ENCODE measurements at regions not wholly inside any gene's neighbourhood (a gene's known extent, or its start where the extent isn't known, plus 50 kb on each side); places are given as distances from the start of the nearest gene placed in this dataset.
"Not testable (repeated sequence)": the region's sequence is repeated elsewhere in the genome, so short reads cannot be mapped to it uniquely, and the experiment has no call there.

GRCh38 chr5:158473016-158473635 lies 614.2 kb upstream of the CLINT1 start:
- no peak for DNase-seq

DNA sequence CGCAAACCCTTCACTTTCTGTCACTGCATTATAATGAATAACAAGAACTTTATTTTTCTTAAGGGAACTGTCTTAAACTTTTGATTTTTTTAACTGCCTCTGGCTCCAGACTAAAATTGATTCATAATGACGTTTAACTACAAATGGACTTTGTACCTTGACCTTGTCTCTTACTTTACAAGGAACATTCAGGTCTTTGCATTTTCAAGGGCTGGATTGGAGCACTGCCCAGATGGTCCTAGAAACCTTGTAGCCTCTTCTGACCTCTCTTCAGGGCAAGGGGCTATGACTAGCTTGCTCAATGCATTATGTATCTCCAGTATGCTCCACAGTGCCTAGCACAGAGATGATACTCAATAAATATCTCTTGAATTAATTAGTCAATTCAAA lies 612.6 kb upstream of the CLINT1 start:
- DNase-seq = no peak

DNA sequence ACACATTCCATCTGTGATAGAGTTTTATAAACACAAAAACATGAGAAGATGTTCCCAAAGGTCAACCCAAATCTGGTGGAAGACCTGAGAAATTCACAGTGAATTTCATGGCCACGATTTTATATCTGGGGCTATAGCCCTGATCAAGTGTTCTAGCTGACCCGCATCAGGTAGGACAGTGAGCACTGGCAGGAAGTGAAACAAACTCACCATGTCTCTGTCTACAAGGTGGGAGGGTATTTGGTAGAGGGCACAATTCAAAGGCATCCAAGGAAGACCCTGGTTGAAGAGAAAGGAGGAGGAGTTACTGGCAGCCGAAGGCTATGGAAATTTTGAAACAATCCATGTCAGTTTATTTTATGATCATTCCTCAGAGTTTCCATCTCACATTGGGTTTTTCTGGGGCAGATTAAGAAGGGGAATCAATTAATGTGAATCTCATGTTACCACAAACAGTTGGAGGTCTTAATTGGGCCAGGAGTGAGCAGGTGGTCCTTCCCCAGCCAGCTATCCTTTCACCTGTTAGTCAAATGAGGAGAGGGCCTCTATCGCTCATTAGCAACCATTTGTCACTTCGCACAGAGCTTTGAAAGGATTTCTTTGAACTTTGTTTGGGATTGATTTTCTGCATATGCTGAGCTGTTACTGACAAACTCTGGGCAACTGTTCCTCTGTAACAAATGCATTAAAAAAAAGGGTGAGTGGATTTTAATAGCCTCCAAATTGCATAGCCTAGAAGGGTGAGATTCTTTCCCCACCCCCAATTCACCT lies 612.0 kb upstream of the CLINT1 start:
- DNase-seq = no peak

GRCh38 chr5:158468444-158468843 lies 609.5 kb upstream of the CLINT1 start:
- DNase-seq = no peak

DNA sequence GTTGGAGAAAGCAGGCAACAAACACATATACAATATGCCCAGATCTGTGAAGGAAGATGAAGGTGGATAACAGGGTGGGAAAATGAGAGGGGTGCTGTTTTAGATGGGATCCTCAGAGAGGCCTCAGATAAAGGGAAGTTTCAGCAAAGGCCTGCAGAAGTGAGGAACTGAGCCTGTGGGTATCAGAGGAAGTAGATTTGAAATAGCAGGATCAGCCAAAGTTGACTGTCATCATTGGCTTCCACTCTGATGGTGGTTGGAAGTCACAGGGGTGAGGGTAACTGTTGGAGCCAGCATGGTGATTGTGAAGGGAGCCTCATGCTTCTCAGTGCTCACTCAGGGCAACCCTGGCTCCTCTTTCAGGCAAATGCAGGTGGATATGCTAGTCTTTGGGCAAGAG lies 607.2 kb upstream of the CLINT1 start:
- DNase-seq = no peak

GRCh38 chr5:158465086-158465972 lies 606.4 kb upstream of the CLINT1 start:
- no peak for DNase-seq

DNA sequence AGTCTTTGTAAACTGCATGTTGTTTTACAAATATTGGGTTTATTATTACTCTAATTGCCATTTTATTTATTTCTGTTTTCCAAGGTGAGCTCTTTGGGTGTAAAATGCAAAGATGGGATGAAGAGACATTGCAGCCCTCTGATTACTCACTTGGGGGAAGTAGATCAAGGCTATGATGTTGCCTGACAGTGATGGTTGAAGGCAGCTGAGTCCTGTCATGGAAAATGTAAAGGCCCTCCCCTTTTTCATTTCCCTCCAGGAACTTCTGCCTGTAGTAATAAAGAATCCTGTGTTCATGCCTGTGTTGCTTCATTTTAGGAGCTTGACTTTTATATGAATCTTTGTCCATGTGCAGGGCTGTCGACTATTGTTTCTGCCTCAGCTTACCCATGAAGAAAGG lies 605.4 kb upstream of the CLINT1 start:
- DNase-seq = no peak

DNA sequence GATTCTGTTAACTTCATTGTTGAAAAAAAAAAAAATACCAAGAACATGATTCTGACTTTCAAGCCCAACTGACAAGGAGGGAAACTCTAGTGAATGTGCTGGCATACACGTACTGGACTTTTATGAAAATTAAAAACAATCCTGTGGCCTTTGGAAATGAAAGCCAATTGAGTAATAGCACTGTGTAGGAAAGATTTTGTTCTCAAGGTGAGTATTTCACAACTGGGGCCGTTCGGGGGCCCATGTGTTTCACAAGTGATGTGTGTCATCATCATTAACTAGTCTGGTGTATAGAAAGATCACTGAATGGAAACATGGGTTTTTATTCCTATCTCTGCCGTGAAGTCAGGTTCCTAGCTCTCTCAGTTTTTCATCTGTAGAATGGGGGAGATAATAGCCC lies 605.0 kb upstream of the CLINT1 start:
- DNase-seq = no peak

GRCh38 chr5:158463188-158463587 lies 604.2 kb upstream of the CLINT1 start:
- no peak for DNase-seq

DNA sequence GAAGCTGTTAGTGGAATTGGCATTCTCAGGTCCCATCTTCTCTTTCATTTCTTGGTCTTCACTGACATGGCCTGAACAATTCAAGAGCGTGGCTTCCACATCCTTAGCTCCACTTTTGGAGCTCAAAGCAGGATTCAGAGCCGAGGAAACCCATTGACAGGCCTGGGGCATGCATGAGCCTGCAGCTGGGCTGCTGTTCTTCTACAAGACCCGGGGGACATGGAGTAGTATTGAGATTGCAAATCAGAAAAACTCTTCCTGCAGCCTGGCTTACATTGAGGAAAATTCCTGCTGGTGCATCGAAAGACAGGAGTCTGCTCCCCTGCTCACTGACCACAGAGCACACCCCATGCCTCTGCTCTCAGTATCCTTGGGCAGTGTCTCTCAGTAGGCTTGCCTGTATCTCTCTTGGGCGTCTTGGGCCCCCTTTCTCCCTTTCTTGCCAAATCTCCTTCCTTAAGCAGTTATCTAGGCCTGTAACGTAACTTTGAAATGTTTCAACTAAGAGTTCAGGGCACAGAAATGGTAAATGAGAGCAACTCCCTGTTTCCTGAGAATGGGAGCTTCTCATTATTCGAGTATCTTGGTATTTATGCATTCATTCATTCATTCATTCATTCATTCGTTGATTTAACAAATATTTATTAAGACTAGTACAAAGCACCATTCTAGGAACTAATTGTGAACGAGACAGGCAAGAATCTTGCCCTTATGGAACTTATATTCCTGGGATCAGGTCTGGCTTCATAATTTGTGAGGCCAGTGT lies 603.6 kb upstream of the CLINT1 start:
- DNase-seq = no peak

GRCh38 chr5:158461240-158461854 lies 602.4 kb upstream of the CLINT1 start:
- no peak for DNase-seq

DNA sequence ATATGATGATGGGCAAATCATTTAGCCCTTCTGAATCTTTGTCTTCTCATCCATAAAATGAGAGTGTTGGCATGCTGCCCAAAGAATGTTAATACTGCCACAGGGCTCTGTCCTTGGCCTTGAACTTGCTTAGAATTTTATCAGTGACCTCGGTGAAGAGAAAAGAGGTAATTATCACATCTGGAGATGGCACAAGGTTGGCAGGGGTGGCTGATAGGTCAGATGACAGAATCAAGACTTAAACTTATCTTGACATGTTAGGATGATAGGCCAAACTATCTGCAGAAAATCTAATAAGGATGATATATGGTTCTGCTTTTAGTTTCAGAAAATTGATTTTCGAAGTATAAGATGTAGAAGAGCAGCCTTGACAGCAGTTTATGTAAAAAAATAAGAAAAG lies 599.1 kb upstream of the CLINT1 start:
- DNase-seq = no peak

DNA sequence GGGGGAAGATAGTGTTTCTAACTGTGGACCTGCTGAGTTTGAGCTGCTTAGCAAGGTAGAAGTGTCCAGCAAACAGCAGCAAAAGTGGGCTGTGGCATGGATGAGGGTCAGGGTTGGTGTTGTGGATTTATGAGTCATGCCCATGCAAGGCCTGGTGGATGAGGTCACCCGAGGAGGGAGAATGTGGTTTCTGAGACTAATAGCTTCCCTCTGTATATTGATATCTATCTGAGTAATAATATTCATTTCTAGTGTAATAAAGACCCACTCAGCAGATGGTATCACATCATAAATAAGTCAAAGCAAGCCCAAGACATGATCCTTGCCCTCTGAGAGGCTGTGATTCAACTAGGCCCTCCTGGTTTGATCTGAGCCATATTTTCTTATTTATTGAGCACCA lies 597.8 kb upstream of the CLINT1 start:
- no peak for DNase-seq

DNA sequence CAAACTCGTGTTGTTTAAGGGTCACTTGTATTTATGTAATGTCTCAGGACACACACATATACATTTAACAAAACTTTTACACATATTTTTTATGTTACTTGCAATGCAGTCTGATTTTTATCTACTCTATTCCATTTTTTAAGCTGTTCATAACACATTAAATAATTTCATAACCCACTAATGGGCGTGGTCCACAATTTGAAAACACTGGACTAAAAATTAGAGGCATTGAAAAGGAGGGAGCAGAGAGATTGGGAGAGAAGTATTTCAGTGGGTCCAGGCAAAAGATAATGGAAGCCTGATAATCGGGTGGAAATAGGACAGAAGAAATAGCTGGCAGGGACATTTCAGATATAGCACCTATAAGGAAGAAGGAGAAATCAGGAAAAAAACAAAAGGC lies 597.3 kb upstream of the CLINT1 start:
- no peak for DNase-seq

DNA sequence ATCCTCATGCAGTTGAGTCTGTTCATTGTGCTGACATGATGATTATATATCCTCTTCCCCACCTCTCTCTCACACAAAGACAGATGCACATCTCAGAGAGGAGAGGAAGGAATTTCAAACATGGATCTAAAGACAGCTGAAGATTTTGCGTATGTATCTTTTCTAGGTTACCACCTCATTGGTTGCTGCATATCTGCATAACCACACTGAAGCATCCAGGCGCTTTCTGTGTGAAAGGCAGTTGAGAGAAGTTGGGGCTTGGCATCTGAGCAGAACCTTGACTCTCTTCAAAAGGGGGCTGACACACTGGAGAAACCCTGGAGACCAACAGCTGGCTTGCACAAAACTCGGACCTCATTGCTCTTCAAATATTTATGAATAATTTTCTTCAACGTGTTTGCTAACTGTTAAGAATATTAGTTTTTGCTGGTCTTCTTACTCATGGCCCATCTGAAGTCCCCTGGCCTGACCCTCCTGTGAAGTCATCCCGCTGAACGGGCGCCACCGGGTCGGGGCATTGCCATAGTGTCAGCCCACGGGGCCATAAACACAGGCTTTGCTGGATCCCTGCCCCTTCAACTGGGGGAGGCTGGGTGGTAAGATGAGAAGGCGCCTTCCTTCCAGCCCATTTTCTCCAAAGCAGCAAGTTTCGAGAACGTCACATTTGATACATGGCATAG lies 593.2 kb upstream of the CLINT1 start:
- no peak for DNase-seq

- DNase-seq = no peak
These were observed 592.5 kb upstream of the CLINT1 start for GRCh38 chr5:158451203-158451992.

DNA sequence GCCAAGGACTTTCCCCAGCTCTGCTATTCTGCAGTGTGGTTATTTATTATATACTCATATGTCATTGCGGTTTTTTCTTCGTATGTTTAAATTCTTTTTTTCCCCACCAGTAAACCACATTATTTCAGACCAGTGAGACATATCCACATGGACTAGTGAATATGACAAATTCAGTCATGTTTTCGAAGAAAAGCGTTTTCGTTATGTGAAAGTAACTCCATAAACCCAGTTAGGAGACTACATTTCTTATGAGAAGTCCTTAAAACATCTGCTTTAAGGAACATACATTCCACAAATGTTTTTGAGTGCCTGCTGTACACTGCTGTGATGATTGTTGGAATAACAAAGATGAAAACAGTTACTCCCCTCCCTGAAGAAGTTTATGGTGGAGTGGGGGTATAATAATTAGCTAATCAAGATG lies 591.8 kb upstream of the CLINT1 start:
- no peak for DNase-seq

GRCh38 chr5:158446761-158447160 lies 587.8 kb upstream of the CLINT1 start:
- not testable (repeated sequence) for DNase-seq

GRCh38 chr5:158439204-158439603 lies 580.3 kb upstream of the CLINT1 start:
- DNase-seq = not testable (repeated sequence)

GRCh38 chr5:158436271-158437065 lies 577.5 kb upstream of the CLINT1 start:
- no peak for DNase-seq
